ENCODE measurements at regions not wholly inside any gene's neighbourhood (a gene's known extent, or its start where the extent isn't known, plus 50 kb on each side); places are given as distances from the start of the nearest gene placed in this dataset.
"Not testable (repeated sequence)": the region's sequence is repeated elsewhere in the genome, so short reads cannot be mapped to it uniquely, and the experiment has no call there.

- DNase-seq (ENCODE audit: low read depth, low spot score), result no peak
Measured at GRCh38 chr16:26970292-26970691, 96.4 kb upstream of the C16orf82 start.

- DNase-seq (ENCODE audit: low read depth, low spot score), result no peak
Measured at GRCh38 chr16:26976873-26977272, 89.9 kb upstream of the C16orf82 start.

- peak; percentile 21 for DNase-seq (ENCODE audit: low read depth, low spot score)
Measured at GRCh38 chr16:26981266-26981938, 85.3 kb upstream of the C16orf82 start.

GRCh38 chr16:26982422-26982821 is 84.3 kb upstream of the C16orf82 start:
- DNase-seq (ENCODE audit: low read depth, low spot score), result no peak

- DNase-seq (ENCODE audit: low read depth, low spot score), result no peak
Measured at GRCh38 chr16:26983426-26983825, 83.3 kb upstream of the C16orf82 start.

- DNase-seq (ENCODE audit: low read depth, low spot score), result no peak
Measured at GRCh38 chr16:26985100-26986065, 81.3 kb upstream of the C16orf82 start.

- DNase-seq (ENCODE audit: low read depth, low spot score), result no peak
Measured at GRCh38 chr16:26987597-26988010, 79.1 kb upstream of the C16orf82 start.

- no peak for DNase-seq (ENCODE audit: low read depth, low spot score)
Measured at GRCh38 chr16:26988186-26988585, 78.5 kb upstream of the C16orf82 start.

- not testable (repeated sequence) for DNase-seq (ENCODE audit: low read depth, low spot score)
Measured at GRCh38 chr16:26990384-26991120, 76.2 kb upstream of the C16orf82 start.

- DNase-seq (ENCODE audit: low read depth, low spot score), result no peak
Measured at GRCh38 chr16:26992666-26993349, 73.9 kb upstream of the C16orf82 start.

GRCh38 chr16:26993511-26993910 is 73.2 kb upstream of the C16orf82 start:
- no peak for DNase-seq (ENCODE audit: low read depth, low spot score)

- DNase-seq (ENCODE audit: low read depth, low spot score), result no peak
Measured at GRCh38 chr16:26993963-26994362, 72.8 kb upstream of the C16orf82 start.

GRCh38 chr16:26995522-26995921 is 71.2 kb upstream of the C16orf82 start:
- DNase-seq (ENCODE audit: low read depth, low spot score), result no peak

GRCh38 chr16:27005386-27005785 is 61.3 kb upstream of the C16orf82 start:
- DNase-seq (ENCODE audit: low read depth, low spot score), result no peak
